Hematopoietic multipotent progenitor cell treated with erythropoietin and hydrocortisone succinate and interleukin-3 and kit ligand, for 6 days (in vitro differentiated cells): ENCODE measurements at regions not wholly inside any gene's neighbourhood (a gene's known extent, or its start where the extent isn't known, plus 50 kb on each side); places are given as distances from the start of the nearest gene placed in this dataset.
"Not testable (repeated sequence)": the region's sequence is repeated elsewhere in the genome, so short reads cannot be mapped to it uniquely, and the experiment has no call there.

Source experiments
- DNase-seq: peaks from one replicate; pipeline ENCODE4 v3.0.0-alpha.2; 2015

DNA sequence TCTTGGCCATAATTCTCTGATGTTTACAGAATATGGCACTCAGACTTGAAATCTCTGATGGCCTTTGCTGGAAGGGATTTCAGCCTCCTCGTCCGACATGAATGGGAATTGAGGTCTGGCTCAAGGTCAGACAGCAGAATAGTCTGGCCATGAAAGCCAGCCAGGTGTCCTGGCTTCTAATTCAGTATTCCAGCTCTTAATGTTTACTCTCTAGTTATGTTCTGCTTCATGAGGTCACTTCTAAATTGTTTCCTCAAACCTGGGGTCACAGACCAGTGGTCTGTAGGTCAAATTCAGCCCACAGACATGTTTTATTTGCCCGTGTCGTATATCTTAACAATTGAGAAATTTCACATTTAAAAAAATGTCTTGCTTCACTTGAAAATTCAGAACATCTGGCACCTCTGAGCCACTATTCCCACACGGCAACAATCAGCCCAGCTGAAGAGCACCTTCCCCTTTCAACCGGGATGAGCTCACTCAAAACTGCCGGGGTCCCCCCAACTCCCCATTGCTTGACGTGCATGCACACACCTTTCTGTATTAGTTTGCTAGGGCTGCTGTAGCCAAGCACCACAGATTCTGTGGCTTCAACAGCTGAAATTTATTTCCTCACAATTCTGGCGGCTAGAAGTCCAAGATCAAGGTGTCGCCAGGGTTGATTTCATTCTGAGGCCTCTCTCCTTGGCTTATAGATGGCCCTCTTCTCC lies 243.5 kb downstream of the ENC1 start:
- no peak for DNase-seq

DNA sequence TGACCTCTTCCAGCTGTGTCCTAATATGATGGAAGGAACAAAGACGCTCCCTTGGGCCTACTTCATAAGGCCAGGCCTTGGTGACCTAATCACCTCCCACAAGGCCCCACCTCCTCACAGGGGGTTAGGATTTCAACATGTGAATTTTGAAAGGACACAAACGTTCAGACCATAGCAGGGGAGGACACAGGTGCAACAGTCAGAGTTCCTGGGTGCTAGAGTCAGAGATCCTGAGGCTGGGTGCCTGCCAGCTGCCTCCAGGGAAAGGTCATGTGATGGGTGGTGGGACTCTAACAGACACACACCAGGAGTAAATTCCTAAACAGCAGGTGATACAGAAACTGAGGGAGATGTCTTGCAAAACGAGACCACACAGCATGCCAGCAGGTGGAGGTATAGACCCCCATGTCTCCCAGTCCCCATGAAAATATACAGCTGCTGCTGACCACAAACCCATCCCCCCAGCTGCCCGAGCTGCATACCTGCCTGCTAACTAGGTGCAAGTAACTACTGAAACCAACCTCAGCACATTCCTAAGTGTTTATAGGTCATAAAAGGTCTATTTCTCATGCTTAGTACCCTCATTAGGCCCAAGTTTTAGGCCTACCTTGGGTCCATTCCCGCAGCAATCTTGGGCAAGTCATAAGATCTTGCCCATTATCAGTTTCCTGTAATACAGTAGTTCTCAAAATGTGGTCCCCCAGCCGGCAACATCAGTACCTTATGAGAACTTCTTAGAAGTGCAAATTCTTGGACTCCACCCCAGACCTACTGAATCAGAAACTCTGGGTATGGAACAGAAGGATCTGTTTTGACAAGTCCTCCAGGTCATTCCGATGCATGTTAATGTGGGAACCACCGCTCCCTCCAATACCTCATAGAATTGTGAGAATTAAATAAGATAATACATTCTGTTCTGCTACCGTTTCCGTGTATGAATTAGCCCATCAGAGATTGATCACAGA lies 245.3 kb downstream of the ENC1 start:
- DNase-seq = no peak

DNA sequence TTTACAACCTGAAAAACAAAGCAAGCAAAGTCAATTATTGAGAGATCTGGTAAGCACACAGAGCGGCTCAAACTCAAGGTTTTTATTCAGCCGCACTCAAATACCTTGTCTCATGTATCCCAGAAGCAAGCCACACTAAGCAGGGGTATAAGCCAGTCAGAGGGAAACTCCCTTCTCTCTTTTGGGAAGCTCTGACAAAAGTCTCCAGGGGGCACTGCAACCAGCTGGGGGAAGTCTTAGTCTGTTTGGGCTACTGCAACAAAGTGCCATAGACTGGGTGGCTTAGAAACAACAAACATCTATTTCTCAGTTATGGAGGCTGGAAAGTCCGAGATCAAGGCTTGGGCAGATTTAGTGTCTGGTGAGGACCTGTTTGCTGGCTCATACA lies 246.0 kb downstream of the ENC1 start:
- DNase-seq = no peak

DNA sequence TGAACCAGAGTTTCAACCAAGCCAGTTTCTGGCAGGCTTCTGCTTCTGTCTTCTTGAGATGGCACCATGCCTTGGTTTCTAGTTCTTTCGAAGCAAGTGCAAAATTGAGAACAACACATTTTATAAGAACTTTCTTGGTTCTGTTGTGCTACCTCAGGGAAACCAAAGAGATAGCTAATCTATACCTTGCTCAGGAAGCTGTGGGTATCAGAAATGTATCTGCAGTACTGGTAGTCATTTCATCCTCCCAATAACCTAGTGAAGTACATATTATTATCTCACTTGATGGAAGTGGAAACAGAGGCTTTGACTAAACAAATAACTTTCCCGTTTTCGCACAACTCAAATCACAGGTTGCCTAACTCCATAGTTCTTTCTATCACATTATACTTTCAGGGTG lies 246.6 kb downstream of the ENC1 start:
- DNase-seq = no peak

DNA sequence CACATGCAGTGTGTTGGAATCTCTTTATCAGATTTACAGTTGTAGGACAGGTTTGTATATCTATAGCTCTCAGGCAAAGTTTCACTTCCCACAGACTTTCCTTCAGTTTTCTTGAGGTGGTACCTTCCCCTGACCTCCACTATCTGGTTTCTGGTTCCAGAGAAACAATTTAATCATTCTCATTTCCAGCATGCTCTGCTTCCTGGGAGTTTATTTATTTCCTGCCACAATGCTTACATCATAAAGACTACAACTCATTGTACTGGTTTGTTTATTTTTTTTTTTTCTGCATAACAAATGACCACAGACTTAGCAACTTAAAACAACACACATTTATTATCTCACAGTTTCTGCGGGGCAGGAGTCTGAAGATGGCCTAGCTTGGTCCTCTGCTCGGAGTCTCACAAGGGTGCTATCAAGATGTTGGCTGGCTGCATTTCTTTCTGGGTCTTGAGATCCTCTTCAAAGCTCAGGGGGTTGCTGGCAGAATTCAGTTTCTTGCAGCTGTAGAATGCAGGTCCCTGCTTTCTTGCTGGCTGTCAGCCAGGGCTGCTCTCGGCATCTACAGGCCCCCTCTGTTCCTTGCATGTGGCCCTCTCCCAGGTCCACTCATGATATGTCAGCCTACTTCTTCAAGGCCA lies 247.7 kb downstream of the ENC1 start:
- no peak for DNase-seq

DNA sequence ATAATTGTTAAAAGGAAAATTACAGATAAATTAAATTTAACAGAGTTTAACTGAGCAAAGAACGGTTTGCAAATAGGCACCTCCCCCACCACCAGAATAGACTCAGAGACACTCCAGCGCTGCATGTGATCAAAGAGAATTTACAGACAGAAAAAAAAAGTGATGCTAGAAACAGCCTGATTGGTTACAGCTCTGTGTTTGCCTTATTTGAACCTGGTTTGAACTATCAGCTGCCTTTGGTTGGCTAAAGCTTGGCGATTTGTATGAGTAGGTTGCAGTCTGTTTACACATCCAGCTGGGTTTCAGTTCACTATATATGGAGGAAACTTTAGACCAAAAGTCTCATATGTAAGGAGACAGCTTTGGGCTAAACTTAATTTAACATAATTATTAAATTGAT lies 249.1 kb downstream of the ENC1 start:
- no peak for DNase-seq

DNA sequence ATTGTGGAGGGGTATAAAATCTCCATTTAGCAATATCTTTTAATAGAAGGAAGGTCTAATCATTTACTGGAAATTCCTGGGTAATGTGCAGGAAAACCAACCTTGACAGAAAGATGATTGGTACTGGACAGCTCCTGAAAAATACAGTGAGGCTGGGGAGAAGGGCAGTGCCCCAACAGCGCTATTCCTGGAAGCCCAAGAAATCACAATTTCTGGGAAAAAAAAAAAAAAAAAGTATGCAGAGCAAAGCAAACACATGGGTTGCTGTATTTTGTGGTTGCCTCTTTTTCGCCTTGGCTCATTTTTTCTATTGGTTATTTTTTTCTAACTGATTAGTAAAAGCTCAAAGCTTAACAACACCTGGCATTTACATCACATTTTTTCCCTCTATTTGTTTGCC lies 249.7 kb downstream of the ENC1 start:
- DNase-seq = no peak

DNA sequence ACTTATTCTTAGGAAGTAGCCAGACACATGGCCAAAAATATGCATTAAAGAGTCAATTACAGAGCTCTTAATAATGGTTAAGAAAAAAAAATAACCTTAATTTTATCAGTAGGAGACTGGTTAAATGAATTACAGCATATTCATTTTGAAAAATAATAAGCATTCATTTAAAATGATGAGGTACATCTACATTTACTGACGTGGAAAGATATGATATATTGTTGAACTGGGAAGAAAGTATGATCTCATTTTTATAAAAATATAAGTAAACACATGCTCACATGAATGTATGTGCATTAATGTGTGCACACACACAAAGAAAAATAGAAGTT lies 250.3 kb downstream of the ENC1 start:
- DNase-seq = no peak

DNA sequence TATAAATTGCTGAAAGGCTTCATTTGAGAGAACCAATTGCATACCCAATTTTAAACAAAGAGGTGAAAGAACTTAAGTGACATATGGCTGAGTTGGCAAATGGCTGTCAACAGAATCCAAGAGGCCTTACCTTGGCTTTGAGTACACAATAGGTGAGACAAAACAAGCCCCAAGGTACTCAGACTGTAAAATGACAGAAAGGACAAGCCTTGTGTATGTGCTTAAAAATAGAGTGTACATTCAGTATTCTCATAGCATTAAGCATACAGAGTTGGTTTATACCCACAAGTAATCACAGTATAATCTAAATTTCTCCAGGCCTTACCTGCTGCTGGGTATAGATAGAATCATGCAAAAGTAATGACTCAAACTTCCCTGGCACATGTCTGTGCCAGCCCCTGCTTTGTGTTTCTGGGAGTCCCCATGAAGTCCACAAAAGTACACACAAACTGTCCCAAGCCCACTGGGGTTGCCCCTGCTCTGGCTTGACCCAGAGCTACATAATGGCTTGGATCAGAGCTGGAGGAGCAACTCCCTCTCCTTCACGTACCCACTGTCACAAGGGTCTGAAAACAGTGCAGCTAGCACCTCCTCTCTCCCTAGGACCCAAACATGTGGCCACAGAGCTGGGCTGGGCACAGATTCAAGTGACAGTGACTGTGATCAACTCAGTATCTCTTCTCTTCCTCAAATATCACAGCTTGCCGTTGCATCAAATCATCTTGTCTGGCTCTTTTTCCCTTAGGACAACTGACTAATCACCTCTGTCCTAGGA lies 250.8 kb downstream of the ENC1 start:
- DNase-seq = no peak

DNA sequence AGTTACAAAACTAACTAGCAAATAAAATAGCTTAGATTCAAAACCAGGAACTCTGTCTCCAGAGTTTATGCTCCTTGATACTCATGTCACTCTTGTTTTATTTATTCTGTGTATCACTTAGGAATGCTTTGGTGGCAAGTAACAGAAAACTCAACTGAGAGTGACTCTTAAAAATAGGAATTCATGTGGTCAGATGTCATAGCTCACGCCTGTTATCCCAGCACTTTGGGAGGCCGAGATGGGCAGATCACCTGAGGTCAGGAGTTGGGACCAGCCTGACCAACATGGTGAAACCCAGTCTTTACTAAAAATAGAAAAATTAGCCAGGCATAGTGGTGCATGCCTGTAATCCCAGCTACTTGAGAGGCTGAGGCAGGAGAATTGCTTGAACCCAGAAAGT lies 252.1 kb downstream of the ENC1 start:
- not testable (repeated sequence) for DNase-seq

DNA sequence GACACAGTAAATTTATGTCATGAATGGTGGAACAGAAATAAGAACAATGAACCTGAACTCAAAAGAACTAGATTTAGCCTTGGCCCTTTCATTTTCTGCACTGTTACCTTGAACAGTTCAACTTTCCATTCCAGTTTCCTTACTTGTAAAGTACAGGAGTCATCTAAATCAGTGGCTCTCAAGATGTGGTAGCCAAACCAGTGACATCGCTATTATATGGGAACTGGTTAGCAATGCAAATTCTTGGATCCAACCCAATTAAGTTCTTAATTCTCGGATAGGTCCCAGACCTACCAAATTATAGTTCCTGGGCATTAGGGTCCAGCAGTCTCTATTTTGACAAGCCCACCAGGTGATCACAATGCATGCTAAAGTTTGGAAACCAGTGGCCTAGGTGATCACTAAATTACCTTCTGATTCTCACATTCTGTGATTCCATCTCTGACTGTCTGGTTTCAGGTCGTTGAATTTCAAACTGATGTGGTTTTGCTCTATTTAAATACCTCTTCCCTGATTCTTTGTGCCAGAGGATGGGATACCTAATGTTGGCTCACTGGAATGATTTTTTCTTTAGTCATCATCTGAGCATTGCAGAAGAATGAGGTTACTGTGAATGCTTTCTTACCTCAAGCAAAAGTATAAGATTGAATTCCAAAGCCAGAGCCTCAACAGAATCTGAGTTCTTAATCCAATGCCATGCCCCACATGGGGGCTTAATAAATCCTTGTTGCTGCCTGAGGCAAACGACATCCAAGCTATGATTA lies 253.8 kb downstream of the ENC1 start:
- no peak for DNase-seq

DNA sequence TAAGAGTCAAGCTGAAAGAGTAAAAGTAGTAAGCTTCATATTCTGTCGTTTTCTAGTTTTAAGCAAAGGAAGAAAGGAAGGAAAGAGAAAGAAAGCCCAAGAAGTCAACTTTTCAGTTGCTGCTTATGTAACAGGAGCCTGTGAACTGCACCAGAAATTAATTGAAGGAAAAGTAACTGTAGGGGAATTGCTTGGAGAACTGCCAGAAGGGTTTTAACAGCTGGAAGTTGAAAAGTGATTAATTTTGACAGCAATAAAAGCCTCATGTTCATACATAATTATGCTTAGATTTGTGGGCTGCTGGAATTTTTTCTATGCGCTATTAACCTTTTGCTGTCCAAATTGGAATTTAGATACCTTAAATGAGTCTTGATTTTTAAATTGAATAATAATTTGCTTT lies 255.7 kb downstream of the ENC1 start:
- no peak for DNase-seq

DNA sequence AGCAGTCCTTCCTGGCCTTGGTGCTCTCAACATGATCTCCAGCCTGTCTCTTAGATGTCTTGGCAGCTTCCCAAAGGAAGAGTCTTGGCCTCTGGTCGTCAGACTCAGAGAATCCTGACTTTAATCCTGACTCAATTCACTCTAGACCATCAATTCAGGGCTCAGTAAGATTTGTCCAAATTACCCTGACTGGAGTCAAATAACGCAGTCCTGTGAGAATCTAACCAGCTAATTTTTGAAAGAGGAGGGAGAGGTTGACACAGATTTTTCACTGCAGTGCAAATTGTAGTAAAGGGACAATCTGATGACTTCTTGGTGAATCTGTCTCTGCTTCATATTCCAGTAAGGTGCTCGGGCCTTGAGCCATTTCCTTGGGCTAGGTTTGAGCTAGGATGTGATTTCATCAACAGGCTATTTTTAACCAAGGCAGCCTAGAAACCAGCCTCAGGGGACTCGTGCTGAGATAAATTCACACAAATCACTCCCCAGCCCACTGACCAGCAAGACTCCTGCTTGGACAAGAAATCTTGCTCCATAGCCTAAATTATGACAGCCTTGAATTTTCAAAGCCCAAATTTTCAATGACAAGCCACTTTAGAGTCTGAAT lies 257.4 kb downstream of the ENC1 start:
- DNase-seq = no peak

DNA sequence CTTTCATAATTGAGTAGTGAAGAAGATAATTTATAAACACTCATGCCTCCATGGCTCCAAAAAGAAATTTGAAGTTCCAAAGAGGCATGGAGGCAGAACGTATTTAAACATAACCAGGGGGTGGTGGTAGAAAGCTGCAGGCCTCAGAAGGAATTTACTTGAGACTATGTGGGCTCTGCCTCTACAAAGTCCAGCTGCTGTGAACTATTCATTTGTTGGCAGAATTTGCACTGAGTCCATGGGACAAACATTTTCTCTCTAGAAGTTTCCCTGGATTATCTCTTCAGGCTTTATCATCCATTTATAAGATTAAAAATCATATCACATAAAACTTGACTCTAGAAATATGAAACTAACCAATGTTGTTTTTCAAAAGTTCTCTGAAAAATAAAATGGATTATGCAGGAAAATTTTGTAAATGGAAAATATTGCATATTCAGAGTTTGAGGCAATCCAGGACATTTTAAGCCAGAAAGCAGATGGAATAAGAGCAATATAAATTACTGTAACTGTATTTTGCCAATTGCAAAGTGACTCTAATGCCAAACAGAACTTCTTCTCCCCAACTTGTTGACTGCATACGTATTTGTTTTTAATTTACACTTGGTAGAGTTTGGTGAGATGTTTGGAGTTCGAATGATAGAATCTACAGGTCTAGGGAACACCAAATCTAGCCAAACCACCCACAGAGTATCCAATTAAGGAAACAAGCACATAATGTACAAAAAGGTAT lies 258.2 kb downstream of the ENC1 start:
- DNase-seq = no peak

DNA sequence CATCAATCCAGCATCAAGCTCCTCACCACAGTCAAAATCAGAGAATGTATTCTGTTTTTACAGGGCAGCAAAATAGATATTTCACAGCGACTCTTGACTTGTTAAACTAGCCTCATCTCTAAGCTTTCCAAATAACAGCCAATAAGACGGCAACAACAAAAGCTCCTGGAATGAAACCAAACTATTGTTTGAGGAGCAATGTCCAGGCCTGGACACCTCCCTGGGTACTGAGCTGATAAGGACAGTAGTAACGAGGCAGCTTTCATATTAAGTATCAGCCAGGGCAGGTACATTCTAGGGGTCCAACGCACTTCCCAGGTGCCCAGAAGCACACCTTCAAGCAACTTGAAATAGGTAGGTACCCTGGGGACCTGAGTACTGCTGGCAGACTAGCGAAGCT lies 260.3 kb downstream of the ENC1 start:
- no peak for DNase-seq

DNA sequence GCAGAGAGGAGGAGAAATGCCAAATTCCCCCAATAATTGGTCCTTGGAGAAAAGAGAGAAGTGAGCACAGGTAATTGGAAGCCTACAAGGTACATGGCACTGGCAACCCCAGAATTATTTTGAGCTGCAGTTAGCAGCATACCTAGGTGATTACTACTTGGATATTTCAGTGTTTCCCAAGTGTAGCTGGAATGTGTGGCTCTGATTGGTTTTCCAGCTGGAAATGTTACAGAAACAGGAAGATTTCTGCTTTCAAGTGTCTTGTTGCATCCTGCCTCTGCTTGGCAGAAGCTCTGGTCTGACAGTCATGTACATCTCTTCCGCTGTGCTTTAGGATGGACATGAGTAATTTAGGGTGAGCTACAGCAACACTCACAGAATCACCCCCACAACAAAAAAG lies 262.1 kb downstream of the ENC1 start:
- DNase-seq = no peak

DNA sequence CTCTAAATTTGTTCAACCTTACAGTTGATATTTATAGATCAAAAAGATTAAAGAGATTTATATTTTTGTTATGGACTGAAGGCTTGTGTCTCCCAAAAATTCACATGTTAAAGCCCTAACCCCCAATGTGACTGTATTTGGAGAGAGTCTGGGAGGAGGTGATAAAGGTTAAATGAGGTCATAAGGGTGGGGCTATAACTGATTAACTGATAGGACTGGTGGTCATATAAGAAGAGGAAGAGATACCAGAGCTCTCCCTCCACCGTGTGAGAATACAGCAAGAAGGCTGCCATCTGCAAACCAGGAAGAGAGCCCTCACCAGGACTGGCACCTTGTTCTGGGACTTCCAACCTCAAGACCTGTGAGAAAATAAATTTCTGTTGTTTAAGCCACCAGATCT lies 264.3 kb downstream of the ENC1 start:
- DNase-seq = peak; percentile 61

DNA sequence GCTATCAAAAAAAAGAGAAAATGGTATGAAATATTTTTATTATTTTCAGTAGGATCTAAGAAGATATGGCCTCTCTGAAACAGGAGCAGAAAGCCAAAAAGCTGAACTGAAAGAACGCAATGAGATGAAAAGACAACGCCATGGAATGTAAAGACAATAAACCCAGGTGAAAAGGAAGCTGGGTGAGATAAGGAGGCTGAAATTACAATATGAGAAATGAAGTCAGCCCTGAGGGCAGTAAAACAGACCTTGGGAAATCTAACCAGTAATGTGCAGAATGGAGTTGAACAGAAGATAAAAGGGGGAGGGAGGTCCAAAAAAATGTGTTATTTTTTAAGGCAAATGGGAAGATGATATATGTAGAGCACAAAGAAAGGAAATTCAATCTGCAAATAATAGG lies 265.3 kb downstream of the ENC1 start:
- no peak for DNase-seq

DNA sequence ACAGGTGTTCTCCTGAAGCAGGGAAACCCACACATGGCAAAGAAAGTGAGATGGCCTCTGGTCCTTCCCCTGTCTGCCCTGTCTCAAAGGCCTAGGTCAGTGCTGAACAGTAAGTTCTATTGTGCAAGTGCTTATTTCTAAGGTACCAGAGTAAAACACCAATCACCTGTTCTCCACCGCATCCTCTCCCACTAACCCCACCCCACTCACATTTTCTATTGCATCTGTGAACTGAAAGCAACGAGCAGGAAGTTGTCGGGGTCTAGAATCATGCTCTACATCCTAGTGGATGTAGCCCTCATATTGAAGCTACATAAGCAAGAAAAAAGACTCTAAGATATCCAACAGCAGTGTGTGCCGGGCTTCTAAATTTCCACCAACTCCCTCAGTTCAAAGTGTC lies 265.9 kb downstream of the ENC1 start:
- no peak for DNase-seq

DNA sequence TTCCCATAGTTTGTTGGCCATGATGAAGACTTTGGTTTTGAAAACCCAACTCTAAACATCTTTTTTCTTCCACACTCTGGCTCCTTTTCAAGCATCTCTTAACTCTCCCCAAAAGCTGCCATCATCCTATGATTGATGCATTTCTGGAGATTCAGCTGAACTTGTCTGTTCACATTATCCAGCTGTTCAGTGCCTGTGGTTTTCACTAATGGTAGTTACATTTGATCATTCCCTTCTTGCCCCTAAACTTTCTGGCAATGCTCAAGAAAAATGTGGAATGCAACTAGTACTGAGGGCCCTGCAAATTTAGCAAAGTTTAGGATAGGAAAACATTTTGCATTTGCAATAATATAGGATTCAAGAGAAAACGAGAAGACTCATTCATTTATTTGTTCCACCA lies 267.5 kb downstream of the ENC1 start:
- DNase-seq = no peak

DNA sequence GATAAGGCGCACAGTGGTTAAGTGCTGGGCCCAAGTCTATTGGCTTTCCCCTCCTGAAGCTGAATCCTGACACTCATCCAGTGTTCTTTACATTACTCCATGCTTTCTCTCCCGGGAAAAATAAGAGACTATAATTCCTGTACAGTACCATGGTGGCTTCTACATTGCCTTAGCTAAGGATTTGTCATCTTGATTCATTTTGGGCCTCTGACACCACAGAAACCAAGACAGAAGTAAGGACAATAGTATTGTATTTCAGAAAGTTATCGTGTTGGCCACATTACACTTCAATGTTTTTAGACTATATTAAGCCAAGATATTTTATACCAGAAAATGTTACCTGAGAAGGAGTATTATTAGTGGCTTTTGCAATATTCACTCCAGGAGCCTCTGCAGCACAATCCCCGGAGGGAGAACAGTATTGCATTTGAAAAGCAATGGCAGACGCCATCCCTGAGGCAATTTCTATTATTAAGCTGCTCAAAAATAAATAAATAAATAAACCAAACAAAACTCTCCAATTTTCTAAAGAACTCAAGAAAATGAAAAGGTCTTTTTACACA lies 267.9 kb downstream of the ENC1 start:
- no peak for DNase-seq
